ENCODE measurements at regions not wholly inside any gene's neighbourhood (a gene's known extent, or its start where the extent isn't known, plus 50 kb on each side); places are given as distances from the start of the nearest gene placed in this dataset.
"Not testable (repeated sequence)": the region's sequence is repeated elsewhere in the genome, so short reads cannot be mapped to it uniquely, and the experiment has no call there.

GRCh38 chr1:82371844-82372498, 571.2 kb downstream of the ADGRL2 start:
- H3K4me3 ChIP-seq = no peak overlapping the region
- no peak overlapping the region for H3K27ac ChIP-seq
- TF ChIP-seq POLR2AphosphoS5 (IDR thresholded peaks at IDR 0.05) (no peak), CTCF (IDR thresholded peaks at IDR 0.05) (no peak), EP300 (IDR thresholded peaks at IDR 0.05) (no peak), POLR2A (IDR thresholded peaks at IDR 0.05) (no peak)
- no peaks in the 10 kb centered on the region for H3K4me1 ChIP-seq
- H3K36me3 ChIP-seq = no peaks in the 10 kb centered on the region
- no peak for DNase-seq (ENCODE audit: low spot score in 2 of 2)
- no peaks in the 10 kb centered on the region for H3K27me3 ChIP-seq
- H3K9me3 ChIP-seq = no peaks in the 10 kb centered on the region
- 46% methylated on average over 3 of the region's 3 CpGs for WGBS

GRCh38 chr1:82367456-82367855, 566.7 kb downstream of the ADGRL2 start:
- DNase-seq (ENCODE audit: low spot score in 2 of 2) = no peak
- 94% methylated on average over 2 of the region's 2 CpGs for WGBS
- no peak for TF ChIP-seq POLR2A (IDR thresholded peaks at IDR 0.05)
- TF ChIP-seq CTCF (IDR thresholded peaks at IDR 0.05) = no peak
- TF ChIP-seq EP300 (IDR thresholded peaks at IDR 0.05) = no peak
- no peak for TF ChIP-seq POLR2AphosphoS5 (IDR thresholded peaks at IDR 0.05)
- Histone ChIP-seq H3K36me3 (no peaks in the 10 kb centered on the region), H3K27ac (no peak overlapping the region), H3K4me3 (no peak overlapping the region), H3K4me1 (no peaks in the 10 kb centered on the region), H3K27me3 (no peaks in the 10 kb centered on the region), H3K9me3 (no peaks in the 10 kb centered on the region)

- Histone ChIP-seq H3K4me3 (no peak overlapping the region), H3K4me1 (no peaks in the 10 kb centered on the region), H3K27me3 (no peaks in the 10 kb centered on the region), H3K9me3 (no peaks in the 10 kb centered on the region), H3K36me3 (no peaks in the 10 kb centered on the region), H3K27ac (no peak overlapping the region)
- no peak for DNase-seq (ENCODE audit: low spot score in 2 of 2)
- 69% methylated on average over 2 of the region's 2 CpGs for WGBS
- TF ChIP-seq POLR2AphosphoS5 (IDR thresholded peaks at IDR 0.05) (no peak), CTCF (IDR thresholded peaks at IDR 0.05) (no peak), EP300 (IDR thresholded peaks at IDR 0.05) (no peak), POLR2A (IDR thresholded peaks at IDR 0.05) (no peak)
Observed at GRCh38 chr1:82366689-82367088, 566.0 kb downstream of the ADGRL2 start.

GRCh38 chr1:82359541-82359940, 558.8 kb downstream of the ADGRL2 start:
- H3K27ac ChIP-seq; H3K27me3 ChIP-seq; H3K4me3 ChIP-seq; H3K36me3 ChIP-seq; DNase-seq (ENCODE audit: low spot score in 2 of 2); H3K9me3 ChIP-seq; H3K4me1 ChIP-seq: not testable (repeated sequence)
- WGBS = 77% methylated on average over 5 of the region's 5 CpGs

GRCh38 chr1:82358706-82359105, 558.0 kb downstream of the ADGRL2 start:
- not testable (repeated sequence) for H3K27ac ChIP-seq; H3K36me3 ChIP-seq; DNase-seq (ENCODE audit: low spot score in 2 of 2); H3K4me1 ChIP-seq; H3K27me3 ChIP-seq; H3K4me3 ChIP-seq; H3K9me3 ChIP-seq
- WGBS = 73% methylated on average over 4 of the region's 4 CpGs

- not testable (repeated sequence) for H3K27me3 ChIP-seq; DNase-seq (ENCODE audit: low spot score in 2 of 2); H3K36me3 ChIP-seq; H3K4me3 ChIP-seq; H3K4me1 ChIP-seq; H3K27ac ChIP-seq; H3K9me3 ChIP-seq
- 97% methylated on average over 5 of the region's 5 CpGs for WGBS
Observed at GRCh38 chr1:82354546-82354945, 553.8 kb downstream of the ADGRL2 start.

GRCh38 chr1:82348487-82348886, 547.8 kb downstream of the ADGRL2 start:
- H3K4me1 ChIP-seq = no peaks in the 10 kb centered on the region
- no peaks in the 10 kb centered on the region for H3K36me3 ChIP-seq
- H3K9me3 ChIP-seq = no peaks in the 10 kb centered on the region
- H3K27me3 ChIP-seq = no peaks in the 10 kb centered on the region
- H3K27ac ChIP-seq = no peak overlapping the region
- DNase-seq (ENCODE audit: low spot score in 2 of 2) = no peak
- WGBS = 96% methylated on average over 2 of the region's 2 CpGs
- no peak overlapping the region for H3K4me3 ChIP-seq
- TF ChIP-seq POLR2A (IDR thresholded peaks at IDR 0.05) (no peak), CTCF (IDR thresholded peaks at IDR 0.05) (no peak), POLR2AphosphoS5 (IDR thresholded peaks at IDR 0.05) (no peak), EP300 (IDR thresholded peaks at IDR 0.05) (no peak)

All from suprapubic skin (tissue), 4 donors.